Keratinocyte (primary cell): ENCODE measurements at regions not wholly inside any gene's neighbourhood (a gene's known extent, or its start where the extent isn't known, plus 50 kb on each side); places are given as distances from the start of the nearest gene placed in this dataset.

ENCODE experiments used
- DNase-seq: peaks from one replicate; pipeline ENCODE4 v3.0.0-alpha.2; 2011; ENCODE audit warnings: low read depth, missing footprints, low spot score
- FAIRE-seq: peaks from 2 replicates; lab custom pipeline; 2011; peaks lifted over from hg19 to GRCh38; lab: Jason Lieb, UNC
- H2AFZ ChIP-seq: 2 replicates; pipeline ENCODE4 v1.6.0; 2012; ENCODE audit warnings: low read length, control low read depth, inconsistent platforms; ENCODE audit not compliant: control insufficient read depth
- H3K27ac ChIP-seq: 2 replicates; pipeline ENCODE4 v1.5.1; 2011; ENCODE audit warnings: low read length; ENCODE audit not compliant: control insufficient read depth, insufficient read depth
- H3K27me3 ChIP-seq: 3 replicates; pipeline ENCODE4 v1.6.0; 2011; ENCODE audit warnings: low read length; ENCODE audit not compliant: control insufficient read depth, insufficient read depth; ENCODE audit errors: extremely low read depth
- H3K36me3 ChIP-seq, 2 experiments: 2 replicates in 1 of 2; 3 replicates in 1 of 2; pipeline ENCODE4 v1.5.1; 2011; ENCODE audit warnings: low read length in 2 of 2, mild to moderate bottlenecking in 1 of 2; ENCODE audit not compliant: control insufficient read depth in 2 of 2, insufficient read depth in 2 of 2; ENCODE audit errors: extremely low read depth in 1 of 2
- H3K4me1 ChIP-seq: 3 replicates; pipeline ENCODE4 v1.5.1; 2011; ENCODE audit warnings: low read length; ENCODE audit not compliant: control insufficient read depth, insufficient read depth; ENCODE audit errors: extremely low read depth
- H3K4me2 ChIP-seq: 3 replicates; pipeline ENCODE4 v1.6.0; 2011; ENCODE audit warnings: low read depth, low read length; ENCODE audit not compliant: control insufficient read depth, insufficient read depth; ENCODE audit errors: extremely low read depth
- H3K4me3 ChIP-seq, 3 experiments: fragments of 200-600 bp in 1 of 3; sonication (generic) in 1 of 3; 2 replicates in 2 of 3; 3 replicates in 1 of 3; pipeline ENCODE4 v1.5.1; 2011 to 2016; ENCODE audit warnings: low read length in 3 of 3, mild to moderate bottlenecking in 3 of 3, control low read depth in 2 of 3, inconsistent platforms in 1 of 3, low read depth in 1 of 3, mixed read lengths in 1 of 3, mixed run types in 1 of 3, moderate library complexity in 1 of 3; ENCODE audit not compliant: control insufficient read depth in 2 of 3, insufficient read depth in 2 of 3; ENCODE audit errors: extremely low read depth in 1 of 3
- H3K79me2 ChIP-seq: 2 replicates; pipeline ENCODE4 v1.6.0; 2012; ENCODE audit warnings: low read length; ENCODE audit not compliant: control insufficient read depth, insufficient read depth
- H3K9ac ChIP-seq: 3 replicates; pipeline ENCODE4 v1.6.0; 2011; ENCODE audit warnings: low read length; ENCODE audit not compliant: control insufficient read depth, insufficient read depth; ENCODE audit errors: extremely low read depth
- H3K9me1 ChIP-seq: 3 replicates; pipeline ENCODE4 v1.6.0; 2011; ENCODE audit warnings: low read length; ENCODE audit not compliant: control insufficient read depth, insufficient read depth; ENCODE audit errors: extremely low read depth
- H3K9me3 ChIP-seq: 2 replicates; pipeline ENCODE4 v1.5.1; 2012; ENCODE audit warnings: low read depth, low read length; ENCODE audit not compliant: control insufficient read depth
- H4K20me1 ChIP-seq: 3 replicates; pipeline ENCODE4 v1.6.0; 2011; ENCODE audit warnings: low read length; ENCODE audit not compliant: control insufficient read depth, insufficient read depth; ENCODE audit errors: extremely low read depth
- EZH2 ChIP-seq: IDR thresholded peaks from one replicate; pipeline ENCODE4 v1.6.1; 2012; ENCODE audit warnings: inconsistent platforms, mild to moderate bottlenecking, low read length, moderate library complexity
- dilution Hi-C: fragments of 300-500 bp; cut with MboI; formaldehyde crosslinking; loops from one replicate; pipeline ENCODE4 v1.7.0; 2020; ENCODE audit warnings: low sequenced_read_pairs; ENCODE audit not compliant: extremely low pct_ligation_motif_present
- TF ChIP-seq, protein P1 (sequence below), 3 experiments: IDR thresholded peaks in 1 of 3; conservative IDR thresholded peaks in 1 of 3; optimal IDR thresholded peaks in 1 of 3; 2 replicates in 2 of 3; 3 replicates in 1 of 3; pipeline versions ENCODE3 to v1.5.1; 2011; ENCODE audit warnings: low read length in 3 of 3, mild to moderate bottlenecking in 3 of 3, moderate library complexity in 2 of 3, control low read depth in 1 of 3, inconsistent platforms in 1 of 3; ENCODE audit not compliant: insufficient read depth in 2 of 3; ENCODE audit errors: extremely low read depth in 1 of 3

DNA sequence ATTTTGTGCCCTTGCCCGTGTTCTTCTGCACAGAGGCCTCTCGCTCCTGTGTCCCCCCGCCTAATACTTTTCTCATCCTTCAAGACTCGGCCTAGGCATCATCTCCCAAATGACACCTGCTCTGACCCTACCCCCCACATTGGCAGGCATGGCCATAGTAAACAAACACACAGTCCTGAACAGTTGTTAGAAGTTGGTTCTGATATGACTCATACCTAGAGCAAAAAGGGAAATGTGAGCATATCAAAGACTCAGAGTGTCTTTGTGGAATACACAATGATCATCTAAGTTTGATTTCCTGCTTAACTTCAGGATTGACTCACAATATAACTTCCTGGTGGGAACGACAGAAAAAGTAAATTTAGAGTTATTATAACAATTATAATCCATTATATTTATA, 120.5 kb downstream of the POLR2M start:
- no peak for FAIRE-seq

DNA sequence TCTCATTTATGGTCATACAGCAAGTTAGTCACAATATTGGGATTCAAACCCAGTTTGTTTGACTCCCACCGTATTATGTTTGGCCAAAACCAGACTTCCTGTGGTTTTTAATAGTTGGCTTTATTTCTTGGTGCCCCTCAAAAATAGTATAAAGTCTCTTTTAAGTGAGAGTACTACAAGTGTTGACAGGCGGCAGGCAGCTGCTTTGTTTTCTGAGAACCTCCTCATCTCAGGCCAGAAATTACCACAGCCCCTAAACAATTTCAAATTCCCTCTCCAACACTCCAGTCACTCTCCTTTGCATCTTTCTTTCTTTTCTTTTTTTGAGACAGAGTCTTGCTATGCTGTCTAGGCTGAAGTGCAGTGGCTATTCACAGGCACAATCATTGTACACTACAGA, 121.5 kb downstream of the POLR2M start:
- no peaks in the 10 kb centered on the region for H3K9me3 ChIP-seq
- FAIRE-seq: no peak
- no peaks in the 10 kb centered on the region for H3K9me1 ChIP-seq
- no peaks in the 10 kb centered on the region for H4K20me1 ChIP-seq
- H3K4me2 ChIP-seq: no peak overlapping the region
- no peak overlapping the region for H3K27ac ChIP-seq
- no peaks in the 10 kb centered on the region for H3K36me3 ChIP-seq
- DNase-seq: no peak
- H3K9ac ChIP-seq: no peak overlapping the region
- H2AFZ ChIP-seq: no peak overlapping the region
- no peaks in the 10 kb centered on the region for H3K79me2 ChIP-seq
- dilution Hi-C loops: no loop called here
- no peak for TF ChIP-seq EZH2
- no peaks in the 10 kb centered on the region for H3K4me1 ChIP-seq
- H3K4me3 ChIP-seq: no peak overlapping the region
- H3K27me3 ChIP-seq: peaks cover 14% of the 10 kb centered on the region

More for the DNA sequence above, 120.5 kb downstream of the POLR2M start:
- Histone ChIP-seq H3K9me3 (no peaks in the 10 kb centered on the region), H3K79me2 (no peaks in the 10 kb centered on the region), H2AFZ (no peak overlapping the region), H3K36me3 (no peaks in the 10 kb centered on the region), H3K9me1 (no peaks in the 10 kb centered on the region), H3K4me1 (no peaks in the 10 kb centered on the region), H3K4me2 (no peak overlapping the region), H3K4me3 (no peak overlapping the region), H3K27ac (no peak overlapping the region), H3K9ac (no peak overlapping the region), H3K27me3 (peaks cover 14% of the 10 kb centered on the region), H4K20me1 (no peaks in the 10 kb centered on the region)
- no peak for DNase-seq
- dilution Hi-C loops: no loop called here
- TF ChIP-seq, protein P1, sequence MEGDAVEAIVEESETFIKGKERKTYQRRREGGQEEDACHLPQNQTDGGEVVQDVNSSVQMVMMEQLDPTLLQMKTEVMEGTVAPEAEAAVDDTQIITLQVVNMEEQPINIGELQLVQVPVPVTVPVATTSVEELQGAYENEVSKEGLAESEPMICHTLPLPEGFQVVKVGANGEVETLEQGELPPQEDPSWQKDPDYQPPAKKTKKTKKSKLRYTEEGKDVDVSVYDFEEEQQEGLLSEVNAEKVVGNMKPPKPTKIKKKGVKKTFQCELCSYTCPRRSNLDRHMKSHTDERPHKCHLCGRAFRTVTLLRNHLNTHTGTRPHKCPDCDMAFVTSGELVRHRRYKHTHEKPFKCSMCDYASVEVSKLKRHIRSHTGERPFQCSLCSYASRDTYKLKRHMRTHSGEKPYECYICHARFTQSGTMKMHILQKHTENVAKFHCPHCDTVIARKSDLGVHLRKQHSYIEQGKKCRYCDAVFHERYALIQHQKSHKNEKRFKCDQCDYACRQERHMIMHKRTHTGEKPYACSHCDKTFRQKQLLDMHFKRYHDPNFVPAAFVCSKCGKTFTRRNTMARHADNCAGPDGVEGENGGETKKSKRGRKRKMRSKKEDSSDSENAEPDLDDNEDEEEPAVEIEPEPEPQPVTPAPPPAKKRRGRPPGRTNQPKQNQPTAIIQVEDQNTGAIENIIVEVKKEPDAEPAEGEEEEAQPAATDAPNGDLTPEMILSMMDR (optimal IDR thresholded peaks at IDR 0.05 in 1 of 3, IDR thresholded peaks at IDR 0.05 in 1 of 3, conservative IDR thresholded peaks at IDR 0.05 in 1 of 3; ENCODE audit: extremely low read depth in 1 of 3, insufficient read depth in 2 of 3, low read length in 3 of 3): no peak
- TF ChIP-seq EZH2: no peak

DNA sequence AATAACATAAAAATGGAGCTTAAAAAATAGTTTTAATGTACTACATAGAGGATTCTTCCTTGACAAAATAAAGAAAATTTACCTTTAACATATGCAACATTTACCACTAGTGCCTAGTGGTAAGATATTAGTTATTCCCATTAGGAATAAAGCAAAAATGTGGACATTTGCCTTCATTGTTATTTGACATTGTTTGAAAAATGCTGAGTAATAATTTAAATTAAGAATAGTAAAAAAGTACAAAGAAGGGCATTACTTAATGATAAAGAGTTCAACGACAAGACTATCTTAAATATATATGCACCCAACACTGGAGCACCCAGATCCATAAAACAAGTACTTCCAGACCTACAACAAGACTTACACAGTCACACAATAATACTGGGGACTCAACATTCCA, 125.7 kb downstream of the POLR2M start:
- no peak overlapping the region for H3K27ac ChIP-seq
- H3K36me3 ChIP-seq: no peaks in the 10 kb centered on the region
- peaks cover 14% of the 10 kb centered on the region for H3K27me3 ChIP-seq
- dilution Hi-C loops: no loop called here
- no peaks in the 10 kb centered on the region for H3K79me2 ChIP-seq
- H3K9me3 ChIP-seq: no peaks in the 10 kb centered on the region
- no peak overlapping the region for H3K4me3 ChIP-seq
- FAIRE-seq (no peak), DNase-seq (no peak)
- H3K9me1 ChIP-seq: no peaks in the 10 kb centered on the region
- H4K20me1 ChIP-seq: no peaks in the 10 kb centered on the region
- no peak overlapping the region for H3K9ac ChIP-seq
- H2AFZ ChIP-seq: no peak overlapping the region
- no peaks in the 10 kb centered on the region for H3K4me1 ChIP-seq
- H3K4me2 ChIP-seq: no peak overlapping the region
- TF ChIP-seq EZH2: no peak
- TF ChIP-seq, protein P1 (optimal IDR thresholded peaks at IDR 0.05 in 1 of 3, IDR thresholded peaks at IDR 0.05 in 1 of 3, conservative IDR thresholded peaks at IDR 0.05 in 1 of 3; ENCODE audit: extremely low read depth in 1 of 3, insufficient read depth in 2 of 3, low read length in 3 of 3): no peak
